ENCODE measurements at regions not wholly inside any gene's neighbourhood (a gene's known extent, or its start where the extent isn't known, plus 50 kb on each side); places are given as distances from the start of the nearest gene placed in this dataset.

GRCh38 chr1:232880354-232880753 is 70.1 kb upstream of the NTPCR start:
- Mint-ChIP-seq H3K27ac (no peak overlapping the region), H3K36me3 (no peaks in the 10 kb centered on the region), H3K27me3 (peaks cover 5% of the 10 kb centered on the region)

GRCh38 chr1:232883992-232884661 is 66.3 kb upstream of the NTPCR start:
- Mint-ChIP-seq H3K4me3 (no peak overlapping the region), H3K27ac (no peak overlapping the region)

More at GRCh38 chr1:232880354-232880753, 70.1 kb upstream of the NTPCR start:
- Mint-ChIP-seq H3K9me3 (peaks cover 2% of the 10 kb centered on the region), H3K4me1 (peaks cover 6% of the 10 kb centered on the region), H3K4me3 (no peak overlapping the region)
- ATAC-seq, result no peak

GRCh38 chr1:232886271-232886670 is 64.1 kb upstream of the NTPCR start:
- Mint-ChIP-seq H3K4me1 (no peaks in the 10 kb centered on the region), H3K27me3 (peaks cover 24% of the 10 kb centered on the region), H3K36me3 (no peaks in the 10 kb centered on the region), H3K9me3 (no peaks in the 10 kb centered on the region), H3K4me3 (no peak overlapping the region), H3K27ac (no peak overlapping the region)
- no peak for ATAC-seq

More at GRCh38 chr1:232883992-232884661, 66.3 kb upstream of the NTPCR start:
- Mint-ChIP-seq H3K4me1 (no peaks in the 10 kb centered on the region), H3K36me3 (no peaks in the 10 kb centered on the region), H3K9me3 (no peaks in the 10 kb centered on the region), H3K27me3 (peaks cover 11% of the 10 kb centered on the region)
- no peak for ATAC-seq

GRCh38 chr1:232890340-232890943 is 60.0 kb upstream of the NTPCR start:
- H3K4me1 Mint-ChIP-seq, result no peaks in the 10 kb centered on the region
- H3K36me3 Mint-ChIP-seq, result no peaks in the 10 kb centered on the region
- H3K27me3 Mint-ChIP-seq, result peaks cover 28% of the 10 kb centered on the region
- no peak overlapping the region for H3K4me3 Mint-ChIP-seq
- no peak overlapping the region for H3K27ac Mint-ChIP-seq
- peaks cover 3% of the 10 kb centered on the region for H3K9me3 Mint-ChIP-seq
- no peak for ATAC-seq

- H3K4me1 Mint-ChIP-seq, result no peaks in the 10 kb centered on the region
- peaks cover 3% of the 10 kb centered on the region for H3K9me3 Mint-ChIP-seq
- ATAC-seq, result no peak
- H3K36me3 Mint-ChIP-seq, result no peaks in the 10 kb centered on the region
- no peak overlapping the region for H3K4me3 Mint-ChIP-seq
- no peak overlapping the region for H3K27ac Mint-ChIP-seq
- H3K27me3 Mint-ChIP-seq, result peaks cover 28% of the 10 kb centered on the region
Observed at GRCh38 chr1:232891071-232891470, 59.3 kb upstream of the NTPCR start.

GRCh38 chr1:232891656-232892317 is 58.6 kb upstream of the NTPCR start:
- no peak overlapping the region for H3K27ac Mint-ChIP-seq
- H3K4me1 Mint-ChIP-seq, result no peaks in the 10 kb centered on the region
- peaks cover 3% of the 10 kb centered on the region for H3K9me3 Mint-ChIP-seq
- no peak for ATAC-seq
- no peaks in the 10 kb centered on the region for H3K36me3 Mint-ChIP-seq
- H3K27me3 Mint-ChIP-seq, result peaks cover 28% of the 10 kb centered on the region
- no peak overlapping the region for H3K4me3 Mint-ChIP-seq

- no peak for ATAC-seq
- Mint-ChIP-seq H3K4me1 (no peaks in the 10 kb centered on the region), H3K9me3 (peaks cover 3% of the 10 kb centered on the region), H3K27me3 (peaks cover 17% of the 10 kb centered on the region), H3K4me3 (no peak overlapping the region), H3K36me3 (no peaks in the 10 kb centered on the region), H3K27ac (no peak overlapping the region)
Observed at GRCh38 chr1:232893481-232894313, 56.7 kb upstream of the NTPCR start.

GRCh38 chr1:232894436-232894835 is 56.0 kb upstream of the NTPCR start:
- Mint-ChIP-seq H3K9me3 (peaks cover 3% of the 10 kb centered on the region), H3K27me3 (peaks cover 17% of the 10 kb centered on the region), H3K27ac (no peak overlapping the region), H3K4me1 (no peaks in the 10 kb centered on the region), H3K36me3 (no peaks in the 10 kb centered on the region), H3K4me3 (no peak overlapping the region)
- no peak for ATAC-seq

GRCh38 chr1:232897949-232898465 is 52.4 kb upstream of the NTPCR start:
- Mint-ChIP-seq H3K9me3 (no peaks in the 10 kb centered on the region), H3K4me1 (no peaks in the 10 kb centered on the region), H3K27ac (no peak overlapping the region)

GRCh38 chr1:232899268-232899667 is 51.1 kb upstream of the NTPCR start:
- Mint-ChIP-seq H3K9me3 (no peaks in the 10 kb centered on the region), H3K27me3 (no peaks in the 10 kb centered on the region), H3K27ac (no peak overlapping the region), H3K36me3 (no peaks in the 10 kb centered on the region), H3K4me3 (no peak overlapping the region), H3K4me1 (no peaks in the 10 kb centered on the region)
- ATAC-seq, result peak; percentile 37

More at GRCh38 chr1:232897949-232898465, 52.4 kb upstream of the NTPCR start:
- no peaks in the 10 kb centered on the region for H3K27me3 Mint-ChIP-seq
- ATAC-seq, result no peak
- no peak overlapping the region for H3K4me3 Mint-ChIP-seq
- H3K36me3 Mint-ChIP-seq, result no peaks in the 10 kb centered on the region

GRCh38 chr1:232899839-232900238 is 50.6 kb upstream of the NTPCR start:
- Mint-ChIP-seq H3K4me3 (no peak overlapping the region), H3K27ac (no peak overlapping the region), H3K36me3 (no peaks in the 10 kb centered on the region), H3K27me3 (peaks cover 5% of the 10 kb centered on the region), H3K4me1 (no peaks in the 10 kb centered on the region), H3K9me3 (no peaks in the 10 kb centered on the region)
- no peak for ATAC-seq

Data from stimulated activated memory B cell treated with anti-CD40 and anti-IgM and Interleukin-4, amounts not matched to agents 10 μg/mL and 1 μg/mL and 100 μg/mL, for 72 hours (primary cell).